BJ (cell line): ENCODE measurements at regions not wholly inside any gene's neighbourhood (a gene's known extent, or its start where the extent isn't known, plus 50 kb on each side); places are given as distances from the start of the nearest gene placed in this dataset.

Source experiments
- CTCF ChIA-PET: fragments of 350-600 bp; formaldehyde crosslinking; extraction: SDS; loops from one replicate; lab custom pipeline; 2021; ENCODE audit warnings: antibody characterized with exemption, inconsistent platforms; lab: Yijun Ruan, JAX
- POLR2A ChIA-PET: fragments of 300-600 bp; sonication (Branson Sonifier 250); formaldehyde crosslinking; extraction: SDS; loops from one replicate; lab custom pipeline; 2021; ENCODE audit warnings: antibody characterized with exemption; lab: Charles Lee
- DNase-seq: peaks from one replicate; pipeline ENCODE4 v3.0.0-alpha.2; 2011; ENCODE audit warnings: low read depth
- H3K27me3 ChIP-seq: 2 replicates; pipeline ENCODE4 v1.6.0; 2011; ENCODE audit warnings: low read length; ENCODE audit not compliant: control insufficient read depth, insufficient read depth
- H3K36me3 ChIP-seq: 2 replicates; pipeline ENCODE4 v1.5.1; 2011; ENCODE audit warnings: low read length; ENCODE audit not compliant: control insufficient read depth, insufficient read depth
- H3K4me3 ChIP-seq: 2 replicates; pipeline ENCODE4 v1.5.1; 2011; ENCODE audit warnings: low read depth, mild to moderate bottlenecking, control low read depth, low read length
- CTCF ChIP-seq: IDR thresholded peaks from 2 replicates; pipeline ENCODE4 v1.5.1; 2011; ENCODE audit warnings: low read depth, mild to moderate bottlenecking, control low read depth, inconsistent platforms, low read length, moderate library complexity; ENCODE audit not compliant: insufficient read depth

GRCh38 chr14:95424529-95424928, 91.9 kb downstream of the SYNE3 start:
- H3K27me3 ChIP-seq, result no peaks in the 10 kb centered on the region
- no peak overlapping the region for H3K4me3 ChIP-seq
- no peak for DNase-seq
- H3K36me3 ChIP-seq, result no peaks in the 10 kb centered on the region
- ChIA-PET CTCF (interaction anchor here (0.6 kb wide), 1 partner anchor 43 kb away, joined by 5 read pairs; no protein-coding TSS in a partner anchor), POLR2A (interaction anchor here (0.6 kb wide), 1 partner anchor 46 kb away, joined by 3 read pairs; no protein-coding TSS in a partner anchor)
- TF ChIP-seq CTCF, result no peak

- H3K27me3 ChIP-seq, result no peaks in the 10 kb centered on the region
- CTCF ChIA-PET, result interaction anchor here (1.0 kb wide), 2 partner anchors 10 to 732 kb away, joined by 3 read pairs; no protein-coding TSS in a partner anchor
- no peak overlapping the region for H3K4me3 ChIP-seq
- no peak for DNase-seq
- 0 out of 2 replicates have a peak, but pooled peaks cover 3% of the 10 kb centered on the region for H3K36me3 ChIP-seq
- TF ChIP-seq CTCF, result no peak
- POLR2A ChIA-PET, result no interaction called here
Measured at GRCh38 chr14:95421741-95422140, 94.7 kb downstream of the SYNE3 start.

- no peak for DNase-seq
- ChIA-PET POLR2A (no interaction called here), CTCF (no interaction called here)
- no peak for TF ChIP-seq CTCF
- H3K27me3 ChIP-seq, result no peaks in the 10 kb centered on the region
- H3K4me3 ChIP-seq, result no peak overlapping the region
- H3K36me3 ChIP-seq, result peaks cover 3% of the 10 kb centered on the region; the same call in 1 of the 2 replicates
Measured at GRCh38 chr14:95420060-95420459, 96.4 kb downstream of the SYNE3 start.

- CTCF ChIA-PET, result no interaction called here
- Histone ChIP-seq H3K4me3 (no peak overlapping the region), H3K27me3 (no peaks in the 10 kb centered on the region), H3K36me3 (peaks cover 3% of the 10 kb centered on the region; the same call in 1 of the 2 replicates)
- DNase-seq, result no peak
- no peak for TF ChIP-seq CTCF
- POLR2A ChIA-PET, result no interaction called here
Measured at GRCh38 chr14:95419569-95419968, 96.9 kb downstream of the SYNE3 start.

- ChIA-PET POLR2A (no interaction called here), CTCF (no interaction called here)
- DNase-seq, result no peak
- Histone ChIP-seq H3K36me3 (peaks cover 3% of the 10 kb centered on the region; the same call in 1 of the 2 replicates), H3K27me3 (no peaks in the 10 kb centered on the region), H3K4me3 (no peak overlapping the region)
- no peak for TF ChIP-seq CTCF
Measured at GRCh38 chr14:95418858-95419257, 97.6 kb downstream of the SYNE3 start.
